ENCODE measurements at regions not wholly inside any gene's neighbourhood (a gene's known extent, or its start where the extent isn't known, plus 50 kb on each side); places are given as distances from the start of the nearest gene placed in this dataset.

DNA sequence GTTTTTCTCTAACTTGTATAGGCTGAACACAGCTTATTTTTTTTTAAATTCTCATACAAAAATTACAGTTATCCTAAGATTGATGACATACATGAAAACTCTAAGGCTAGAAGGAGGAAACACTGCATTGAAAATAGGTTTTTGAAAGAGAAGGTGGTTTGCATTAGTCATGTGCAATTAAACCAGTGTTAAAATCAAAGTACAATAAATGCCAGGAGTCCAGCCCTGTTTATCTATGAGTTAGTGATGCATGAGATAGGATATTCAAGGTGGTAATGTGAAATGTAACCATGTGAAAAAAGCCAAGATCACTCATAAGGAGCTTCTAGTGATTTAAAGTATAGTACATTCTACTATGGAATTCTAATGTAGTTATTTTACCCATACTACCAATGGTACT lies 444.9 kb upstream of the CYLC2 start:
- Mint-ChIP-seq H3K27ac (no peak overlapping the region), H3K4me3 (no peak overlapping the region), H3K9me3 (peaks cover 13 to 25% (median 22%) of the 10 kb centered on the region in 3 donors), H3K4me1 (no peaks in the 10 kb centered on the region), H3K27me3 (no peaks in the 10 kb centered on the region), H3K36me3 (no peaks in the 10 kb centered on the region)
- no peak overlapping the region for H3K4me3 ChIP-seq (ENCODE audit: control insufficient read depth in 1 of 2, extremely low read depth in 1 of 2, low read length in 1 of 2)
- DNase-seq (no peak), ATAC-seq (replicated peaks in 1 of 4) (no peak)
- no peak overlapping the region for H3K27ac ChIP-seq (ENCODE audit: low read length)
- H3K27me3 ChIP-seq (replicated peaks in 1 of 2; ENCODE audit: control insufficient read depth in 2 of 2, extremely low read depth in 1 of 2, insufficient read depth in 2 of 2, low read length in 1 of 2), result no peaks in the 10 kb centered on the region
- ChIA-PET CTCF (no interaction called here), POLR2A (no interaction called here)
- H3K4me1 ChIP-seq (ENCODE audit: control insufficient read depth in 1 of 2, extremely low read depth in 1 of 2, insufficient read depth in 2 of 2, low read length in 2 of 2), result no peaks in the 10 kb centered on the region
- H3K9me3 ChIP-seq, result no peaks in the 10 kb centered on the region
- H3K36me3 ChIP-seq (ENCODE audit: control insufficient read depth in 2 of 2, extremely low read depth in 1 of 2, insufficient read depth in 1 of 2, low read length in 1 of 2), result no peaks in the 10 kb centered on the region

DNA sequence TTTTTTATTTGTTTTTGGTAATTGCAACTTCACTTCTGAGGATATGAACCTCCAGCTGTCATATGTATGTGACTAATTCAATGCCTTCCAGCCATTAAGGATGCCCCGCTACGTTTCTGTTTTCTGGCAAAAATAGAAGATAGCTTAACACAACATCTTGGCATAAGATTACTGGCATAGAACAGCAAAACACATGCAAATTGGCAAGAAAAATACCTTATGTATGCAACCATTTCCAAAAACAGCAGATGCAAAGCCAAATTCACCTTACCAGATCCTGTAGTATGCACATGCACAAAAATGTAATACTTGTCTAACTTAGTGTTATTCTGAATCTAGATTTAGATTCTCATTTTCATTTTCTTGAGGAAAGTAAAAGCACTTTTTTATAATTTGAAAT lies 461.1 kb upstream of the CYLC2 start:
- H3K36me3 ChIP-seq (ENCODE audit: control insufficient read depth in 2 of 2, extremely low read depth in 1 of 2, insufficient read depth in 1 of 2, low read length in 1 of 2), result no peaks in the 10 kb centered on the region
- Mint-ChIP-seq H3K27ac (no peak overlapping the region), H3K4me3 (no peak overlapping the region), H3K27me3 (no peaks in the 10 kb centered on the region), H3K4me1 (no peaks in the 10 kb centered on the region), H3K36me3 (no peaks in the 10 kb centered on the region), H3K9me3 (peaks cover 0 to 4% (median 0%) of the 10 kb centered on the region in 3 donors)
- POLR2A ChIA-PET, result no interaction called here
- no peak overlapping the region for H3K27ac ChIP-seq (ENCODE audit: low read length)
- no peak for DNase-seq
- H3K9me3 ChIP-seq, result no peaks in the 10 kb centered on the region
- CTCF ChIA-PET, result interaction anchor here in 1 of 2 donors (0.9 kb wide), 1 partner anchor 10 kb away, joined by 3 read pairs; no protein-coding TSS in a partner anchor
- H3K4me3 ChIP-seq (ENCODE audit: control insufficient read depth in 1 of 2, extremely low read depth in 1 of 2, low read length in 1 of 2), result no peak overlapping the region
- no CpG with 5 or more reads among the region's 2 CpGs for whole genome bisulfite sequencing (ENCODE audit: insufficient coverage)
- no peaks in the 10 kb centered on the region for H3K4me1 ChIP-seq (ENCODE audit: control insufficient read depth in 1 of 2, extremely low read depth in 1 of 2, insufficient read depth in 2 of 2, low read length in 2 of 2)
- ATAC-seq (replicated peaks in 1 of 4), result no peak
- no peaks in the 10 kb centered on the region for H3K27me3 ChIP-seq (replicated peaks in 1 of 2; ENCODE audit: control insufficient read depth in 2 of 2, extremely low read depth in 1 of 2, insufficient read depth in 2 of 2, low read length in 1 of 2)

DNA sequence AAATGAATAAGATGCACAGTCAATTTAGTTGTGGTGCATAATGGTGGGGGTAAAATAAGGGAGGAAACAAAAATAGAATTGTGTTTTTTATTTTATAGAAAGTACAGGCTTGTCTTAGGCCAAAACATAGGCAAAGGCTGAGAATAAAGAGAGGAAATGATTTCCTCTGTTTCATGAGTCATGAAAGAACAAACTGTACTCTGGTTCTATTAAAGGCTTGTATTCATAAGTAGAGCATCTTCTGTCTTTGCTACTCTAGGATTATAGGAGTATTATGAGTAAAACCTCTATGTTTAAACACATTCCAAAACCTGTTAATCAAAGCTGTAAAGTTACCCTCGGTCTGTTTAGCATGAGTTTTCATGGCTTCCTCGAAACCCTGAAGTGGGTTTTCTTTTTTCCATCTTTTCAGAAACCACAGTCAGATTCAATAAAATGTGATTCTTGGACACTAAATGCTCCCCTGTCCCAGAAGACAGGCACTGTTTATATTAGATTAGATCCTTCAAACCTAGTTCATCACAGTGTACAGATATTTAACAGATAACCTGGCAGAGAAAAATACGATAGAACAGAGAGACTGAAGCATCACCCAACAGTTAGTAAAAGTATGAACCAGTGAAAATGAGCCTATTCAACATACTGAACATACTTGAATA lies 473.9 kb upstream of the CYLC2 start:
- no peak overlapping the region for H3K4me3 ChIP-seq (ENCODE audit: control insufficient read depth in 1 of 2, extremely low read depth in 1 of 2, low read length in 1 of 2)
- H3K27ac ChIP-seq (ENCODE audit: low read length), result no peak overlapping the region
- no peaks in the 10 kb centered on the region for H3K36me3 ChIP-seq (ENCODE audit: control insufficient read depth in 2 of 2, extremely low read depth in 1 of 2, insufficient read depth in 1 of 2, low read length in 1 of 2)
- no CpG with 5 or more reads among the region's 3 CpGs for WGBS (ENCODE audit: insufficient coverage)
- ATAC-seq (replicated peaks in 1 of 4), result no peak
- POLR2A ChIA-PET, result no interaction called here
- Mint-ChIP-seq H3K9me3 (peaks cover 6 to 25% (median 11%) of the 10 kb centered on the region in 3 donors), H3K27ac (no peak overlapping the region), H3K4me1 (no peaks in the 10 kb centered on the region), H3K36me3 (no peaks in the 10 kb centered on the region), H3K4me3 (no peak overlapping the region), H3K27me3 (no peaks in the 10 kb centered on the region)
- CTCF ChIA-PET, result no interaction called here
- H3K9me3 ChIP-seq, result no peaks in the 10 kb centered on the region
- no peaks in the 10 kb centered on the region for H3K4me1 ChIP-seq (ENCODE audit: control insufficient read depth in 1 of 2, extremely low read depth in 1 of 2, insufficient read depth in 2 of 2, low read length in 2 of 2)
- H3K27me3 ChIP-seq (replicated peaks in 1 of 2; ENCODE audit: control insufficient read depth in 2 of 2, extremely low read depth in 1 of 2, insufficient read depth in 2 of 2, low read length in 1 of 2), result no peaks in the 10 kb centered on the region
- no peak for DNase-seq

DNA sequence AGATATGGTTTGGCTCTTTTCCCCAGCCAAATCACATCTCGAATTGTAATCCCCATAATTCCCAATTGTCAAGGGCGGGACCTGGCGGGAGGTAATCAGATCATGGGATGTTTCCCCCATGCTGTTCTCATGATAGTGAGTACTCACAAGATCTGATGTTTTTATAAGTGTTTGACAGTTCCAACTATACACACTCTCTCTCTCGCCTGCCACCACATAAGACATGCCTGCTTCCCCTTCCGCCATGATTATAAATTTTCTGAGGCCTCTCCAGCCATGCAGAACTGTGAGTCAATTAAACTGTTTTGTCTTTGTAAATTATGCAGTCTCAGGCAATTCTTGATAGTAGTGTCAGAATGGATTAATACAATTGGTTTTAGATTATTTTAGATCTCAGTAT lies 475.7 kb upstream of the CYLC2 start:
- H3K36me3 Mint-ChIP-seq, result no peaks in the 10 kb centered on the region
- no peaks in the 10 kb centered on the region for H3K27me3 ChIP-seq (replicated peaks in 1 of 2; ENCODE audit: control insufficient read depth in 2 of 2, extremely low read depth in 1 of 2, insufficient read depth in 2 of 2, low read length in 1 of 2)
- ChIA-PET CTCF (no interaction called here), POLR2A (no interaction called here)
- H3K27ac Mint-ChIP-seq, result no peak overlapping the region
- WGBS (ENCODE audit: insufficient coverage), result no CpG with 5 or more reads among the region's 5 CpGs
- H3K27me3 Mint-ChIP-seq, result no peaks in the 10 kb centered on the region
- no peak overlapping the region for H3K4me3 Mint-ChIP-seq
- H3K4me1 Mint-ChIP-seq, result no peaks in the 10 kb centered on the region
- no peaks in the 10 kb centered on the region for H3K9me3 ChIP-seq
- H3K4me1 ChIP-seq (ENCODE audit: control insufficient read depth in 1 of 2, extremely low read depth in 1 of 2, insufficient read depth in 2 of 2, low read length in 2 of 2), result no peaks in the 10 kb centered on the region
- ATAC-seq (replicated peaks in 1 of 4) (no peak), DNase-seq (no peak)
- peaks cover 6 to 21% (median 8%) of the 10 kb centered on the region in 3 donors for H3K9me3 Mint-ChIP-seq
- no peaks in the 10 kb centered on the region for H3K36me3 ChIP-seq (ENCODE audit: control insufficient read depth in 2 of 2, extremely low read depth in 1 of 2, insufficient read depth in 1 of 2, low read length in 1 of 2)
- H3K27ac ChIP-seq (ENCODE audit: low read length), result no peak overlapping the region
- H3K4me3 ChIP-seq (ENCODE audit: control insufficient read depth in 1 of 2, extremely low read depth in 1 of 2, low read length in 1 of 2), result no peak overlapping the region

DNA sequence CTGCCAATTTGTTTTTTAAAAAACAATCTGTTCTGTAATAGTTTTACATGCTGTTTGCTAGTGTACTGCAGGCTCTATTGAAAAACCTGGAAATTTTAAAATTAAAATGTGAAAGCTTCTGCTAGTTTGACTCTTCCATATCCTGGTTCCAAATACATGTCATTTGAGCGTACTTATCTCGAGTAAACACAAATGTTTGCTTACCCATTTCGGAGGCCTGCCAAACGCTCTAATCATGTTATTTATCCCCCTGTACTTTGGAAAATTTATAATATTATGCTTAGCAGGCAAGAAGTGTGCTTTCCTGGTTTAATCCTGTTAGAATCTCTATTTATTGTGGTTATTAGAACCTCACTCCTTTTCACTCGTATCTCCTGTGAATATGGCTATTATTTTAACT lies 476.8 kb upstream of the CYLC2 start:
- no peaks in the 10 kb centered on the region for H3K27me3 ChIP-seq (replicated peaks in 1 of 2; ENCODE audit: control insufficient read depth in 2 of 2, extremely low read depth in 1 of 2, insufficient read depth in 2 of 2, low read length in 1 of 2)
- H3K4me3 Mint-ChIP-seq, result no peak overlapping the region
- DNase-seq (no peak), ATAC-seq (replicated peaks in 1 of 4) (no peak)
- no peaks in the 10 kb centered on the region for H3K27me3 Mint-ChIP-seq
- no peaks in the 10 kb centered on the region for H3K9me3 ChIP-seq
- WGBS (ENCODE audit: insufficient coverage), result no CpG with 5 or more reads among the region's 5 CpGs
- H3K36me3 ChIP-seq (ENCODE audit: control insufficient read depth in 2 of 2, extremely low read depth in 1 of 2, insufficient read depth in 1 of 2, low read length in 1 of 2), result no peaks in the 10 kb centered on the region
- ChIA-PET CTCF (no interaction called here), POLR2A (no interaction called here)
- no peak overlapping the region for H3K27ac Mint-ChIP-seq
- H3K4me1 ChIP-seq (ENCODE audit: control insufficient read depth in 1 of 2, extremely low read depth in 1 of 2, insufficient read depth in 2 of 2, low read length in 2 of 2), result no peaks in the 10 kb centered on the region
- no peaks in the 10 kb centered on the region for H3K4me1 Mint-ChIP-seq
- H3K9me3 Mint-ChIP-seq, result peaks cover 4 to 16% (median 13%) of the 10 kb centered on the region in 3 donors
- no peak overlapping the region for H3K4me3 ChIP-seq (ENCODE audit: control insufficient read depth in 1 of 2, extremely low read depth in 1 of 2, low read length in 1 of 2)
- no peaks in the 10 kb centered on the region for H3K36me3 Mint-ChIP-seq
- no peak overlapping the region for H3K27ac ChIP-seq (ENCODE audit: low read length)

DNA sequence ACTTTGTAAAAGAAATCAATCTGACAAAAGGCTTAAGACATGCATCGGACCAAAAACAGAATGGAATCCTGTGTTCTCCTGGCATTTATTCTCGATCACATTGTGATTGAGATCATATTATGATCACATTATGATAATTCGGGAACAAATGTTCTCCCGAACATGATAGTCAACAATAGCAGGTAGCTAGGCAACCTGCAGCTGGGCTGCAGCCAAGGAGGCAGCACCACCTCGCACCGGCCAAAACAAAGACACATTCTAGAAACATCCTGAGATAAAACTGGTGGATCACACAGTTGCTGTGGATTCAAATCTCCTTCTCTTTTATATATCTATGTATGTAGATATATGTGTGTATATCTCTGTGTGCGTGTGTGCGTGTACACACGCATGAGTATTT lies 480.6 kb upstream of the CYLC2 start:
- Histone ChIP-seq H3K27me3 (replicated peaks in 1 of 2; ENCODE audit: control insufficient read depth in 2 of 2, extremely low read depth in 1 of 2, insufficient read depth in 2 of 2, low read length in 1 of 2) (no peaks in the 10 kb centered on the region), H3K36me3 (ENCODE audit: control insufficient read depth in 2 of 2, extremely low read depth in 1 of 2, insufficient read depth in 1 of 2, low read length in 1 of 2) (no peaks in the 10 kb centered on the region), H3K4me1 (ENCODE audit: control insufficient read depth in 1 of 2, extremely low read depth in 1 of 2, insufficient read depth in 2 of 2, low read length in 2 of 2) (no peaks in the 10 kb centered on the region), H3K27ac (ENCODE audit: low read length) (no peak overlapping the region), H3K4me3 (ENCODE audit: control insufficient read depth in 1 of 2, extremely low read depth in 1 of 2, low read length in 1 of 2) (no peak overlapping the region), H3K9me3 (no peaks in the 10 kb centered on the region)
- H3K9me3 Mint-ChIP-seq, result peaks cover 0 to 13% (median 10%) of the 10 kb centered on the region in 3 donors
- no peaks in the 10 kb centered on the region for H3K27me3 Mint-ChIP-seq
- ChIA-PET POLR2A (no interaction called here), CTCF (no interaction called here)
- DNase-seq, result no peak
- no peak overlapping the region for H3K4me3 Mint-ChIP-seq
- no peaks in the 10 kb centered on the region for H3K4me1 Mint-ChIP-seq
- no peak overlapping the region for H3K27ac Mint-ChIP-seq
- H3K36me3 Mint-ChIP-seq, result no peaks in the 10 kb centered on the region
- WGBS (ENCODE audit: insufficient coverage), result 93% methylated on average over 3 of the region's 9 CpGs
- no peak for ATAC-seq (replicated peaks in 1 of 4)
